ENCODE measurements at regions not wholly inside any gene's neighbourhood (a gene's known extent, or its start where the extent isn't known, plus 50 kb on each side); places are given as distances from the start of the nearest gene placed in this dataset.
"Not testable (repeated sequence)": the region's sequence is repeated elsewhere in the genome, so short reads cannot be mapped to it uniquely, and the experiment has no call there.

GRCh38 chr6:85913001-85913400 is 270.3 kb upstream of the SYNCRIP start:
- DNase-seq (ENCODE audit: low read depth) = no peak
- TF ChIP-seq CTCF (conservative IDR thresholded peaks at IDR 0.05; ENCODE audit: low read depth, low read length) = no peak

DNA sequence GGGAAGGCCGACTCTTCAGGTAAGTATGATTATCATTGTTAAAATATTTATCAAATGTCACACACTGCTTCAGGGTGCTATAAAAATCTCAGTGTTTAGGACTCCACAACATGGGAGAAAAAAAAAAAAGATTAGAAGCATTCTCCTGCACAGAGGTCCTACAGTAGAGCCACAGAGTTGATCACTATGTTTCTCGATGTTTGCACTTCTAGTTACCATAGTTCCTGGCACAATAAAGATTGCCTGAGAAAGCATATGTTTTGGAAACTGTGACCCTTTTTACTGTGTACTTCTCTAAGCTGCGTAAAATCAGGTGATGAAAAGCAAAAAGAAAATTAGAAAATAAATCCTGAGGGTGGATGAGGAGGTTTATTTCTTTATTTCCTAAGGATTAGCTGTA is 269.9 kb upstream of the SYNCRIP start:
- DNase-seq (ENCODE audit: low read depth) = no peak
- H3K4me3 ChIP-seq (ENCODE audit: low read depth, low read length) = no peak overlapping the region
- no peak for TF ChIP-seq CTCF (conservative IDR thresholded peaks at IDR 0.05; ENCODE audit: low read depth, low read length)

More at GRCh38 chr6:85913001-85913400, 270.3 kb upstream of the SYNCRIP start:
- H3K4me3 ChIP-seq (ENCODE audit: low read depth, low read length) = no peak overlapping the region

- no peak for DNase-seq (ENCODE audit: low read depth)
- no peak overlapping the region for H3K4me3 ChIP-seq (ENCODE audit: low read depth, low read length)
- TF ChIP-seq CTCF (conservative IDR thresholded peaks at IDR 0.05; ENCODE audit: low read depth, low read length) = no peak
These were observed 268.4 kb upstream of the SYNCRIP start for GRCh38 chr6:85911067-85911466.

GRCh38 chr6:85908120-85908519 is 265.4 kb upstream of the SYNCRIP start:
- not testable (repeated sequence) for H3K4me3 ChIP-seq (ENCODE audit: low read depth, low read length); DNase-seq (ENCODE audit: low read depth)

- DNase-seq (ENCODE audit: low read depth) = no peak
- no peak overlapping the region for H3K4me3 ChIP-seq (ENCODE audit: low read depth, low read length)
- no peak for TF ChIP-seq CTCF (conservative IDR thresholded peaks at IDR 0.05; ENCODE audit: low read depth, low read length)
These were observed 249.7 kb upstream of the SYNCRIP start for GRCh38 chr6:85892346-85892745.

DNA sequence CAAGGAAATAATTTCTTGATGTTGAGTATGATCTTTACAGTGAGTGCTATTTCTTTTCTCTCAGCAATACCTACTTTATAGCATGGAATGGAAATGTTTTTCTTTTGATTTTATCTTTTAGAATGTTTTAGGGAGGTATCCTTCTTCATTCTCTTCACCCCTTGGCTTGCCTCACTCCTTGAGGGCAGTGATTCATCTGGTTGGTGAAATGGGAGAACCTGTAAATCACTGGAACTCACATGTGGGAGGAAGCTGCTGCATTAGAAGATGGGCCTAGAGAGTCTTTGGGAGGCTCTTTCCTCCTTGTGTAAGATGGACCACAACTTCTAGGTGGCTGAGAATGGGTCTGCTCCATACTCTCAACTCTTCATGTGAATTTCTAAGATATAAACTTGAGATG is 244.8 kb upstream of the SYNCRIP start:
- no peak for TF ChIP-seq CTCF (conservative IDR thresholded peaks at IDR 0.05; ENCODE audit: low read depth, low read length)
- no peak overlapping the region for H3K4me3 ChIP-seq (ENCODE audit: low read depth, low read length)
- DNase-seq (ENCODE audit: low read depth) = no peak

GRCh38 chr6:85868685-85869084 is 226.0 kb upstream of the SYNCRIP start:
- no peak for DNase-seq (ENCODE audit: low read depth)
- no peak for TF ChIP-seq CTCF (conservative IDR thresholded peaks at IDR 0.05; ENCODE audit: low read depth, low read length)
- H3K4me3 ChIP-seq (ENCODE audit: low read depth, low read length) = no peak overlapping the region

DNA sequence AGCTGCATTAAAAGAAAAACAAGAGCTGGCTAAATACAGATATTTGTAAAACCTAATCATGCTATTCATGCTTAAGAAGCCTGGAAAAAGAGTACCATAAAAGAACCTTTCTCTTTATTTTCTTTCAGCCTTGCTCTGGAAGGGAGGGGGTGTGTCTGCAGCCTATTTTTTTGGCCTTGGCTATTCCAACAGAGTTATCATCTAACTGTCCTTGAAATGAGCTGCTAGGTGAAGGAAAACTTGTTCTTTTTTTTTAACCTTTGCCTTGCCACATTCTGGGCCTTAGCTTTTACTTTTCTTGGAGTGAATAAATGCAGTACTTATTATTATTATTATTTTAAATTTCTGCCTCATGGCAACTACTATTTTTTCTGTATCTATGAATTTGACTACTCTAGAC is 224.9 kb upstream of the SYNCRIP start:
- H3K4me3 ChIP-seq (ENCODE audit: low read depth, low read length) = no peak overlapping the region
- TF ChIP-seq CTCF (conservative IDR thresholded peaks at IDR 0.05; ENCODE audit: low read depth, low read length) = no peak
- no peak for DNase-seq (ENCODE audit: low read depth)

Measured in choroid plexus epithelial cell (primary cell).